Stimulated activated memory B cell treated with anti-CD40 and anti-IgM and Interleukin-4, amounts not matched to agents 10 μg/mL and 1 μg/mL and 100 μg/mL, for 72 hours (primary cell): ENCODE measurements at regions not wholly inside any gene's neighbourhood (a gene's known extent, or its start where the extent isn't known, plus 50 kb on each side); places are given as distances from the start of the nearest gene placed in this dataset.
A peak's percentile ranks its signal among the peaks of the same experiment; 100 is the strongest.

ENCODE experiments used
- ATAC-seq: fragments of 150-1000 bp; cut with Tn5 transposase; 2 replicates; pipeline ENCODE4 v1.10.0; 2021
- H3K27ac Mint-ChIP-seq: one replicate; pipeline ENCODE4 v1.8.0; 2022; ENCODE audit warnings: mild to moderate bottlenecking, mixed read lengths
- H3K27me3 Mint-ChIP-seq: one replicate; pipeline ENCODE4 v1.8.0; 2022; ENCODE audit warnings: mixed read lengths
- H3K36me3 Mint-ChIP-seq: one replicate; pipeline ENCODE4 v1.8.0; 2022; ENCODE audit warnings: mixed read lengths
- H3K4me1 Mint-ChIP-seq: one replicate; pipeline ENCODE4 v1.8.0; 2022; ENCODE audit warnings: mixed read lengths
- H3K4me3 Mint-ChIP-seq: one replicate; pipeline ENCODE4 v1.8.0; 2022; ENCODE audit warnings: mild to moderate bottlenecking, moderate library complexity, mixed read lengths
- H3K9me3 Mint-ChIP-seq: one replicate; pipeline ENCODE4 v1.8.0; 2022; ENCODE audit warnings: mixed read lengths

DNA sequence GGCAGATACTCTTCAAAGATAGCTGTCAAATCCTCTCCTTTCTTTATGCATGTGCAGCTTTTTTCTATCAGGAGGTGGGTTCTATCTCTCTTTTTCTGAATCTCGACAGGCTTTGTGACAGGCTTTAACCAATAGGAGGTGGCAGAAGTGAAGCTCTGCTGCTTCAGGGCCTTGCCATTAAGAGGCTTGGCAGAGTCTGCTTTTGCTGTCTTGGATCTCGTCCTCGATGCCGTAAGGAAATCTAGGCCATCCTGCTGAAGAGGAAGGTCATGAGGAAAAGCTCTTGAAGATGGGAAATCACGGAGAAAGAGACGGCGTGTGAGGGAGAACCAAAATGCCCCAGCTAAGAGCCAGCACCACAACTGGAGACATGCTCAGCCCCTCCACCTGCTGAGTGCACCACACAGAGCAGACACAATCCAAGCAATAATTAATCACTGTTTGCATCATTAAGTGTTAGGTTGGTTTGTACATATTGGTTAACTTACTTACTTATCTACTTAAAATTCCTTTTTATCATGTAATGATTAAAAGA, 92.2 kb downstream of the DDIT4L start:
- no peak for ATAC-seq

DNA sequence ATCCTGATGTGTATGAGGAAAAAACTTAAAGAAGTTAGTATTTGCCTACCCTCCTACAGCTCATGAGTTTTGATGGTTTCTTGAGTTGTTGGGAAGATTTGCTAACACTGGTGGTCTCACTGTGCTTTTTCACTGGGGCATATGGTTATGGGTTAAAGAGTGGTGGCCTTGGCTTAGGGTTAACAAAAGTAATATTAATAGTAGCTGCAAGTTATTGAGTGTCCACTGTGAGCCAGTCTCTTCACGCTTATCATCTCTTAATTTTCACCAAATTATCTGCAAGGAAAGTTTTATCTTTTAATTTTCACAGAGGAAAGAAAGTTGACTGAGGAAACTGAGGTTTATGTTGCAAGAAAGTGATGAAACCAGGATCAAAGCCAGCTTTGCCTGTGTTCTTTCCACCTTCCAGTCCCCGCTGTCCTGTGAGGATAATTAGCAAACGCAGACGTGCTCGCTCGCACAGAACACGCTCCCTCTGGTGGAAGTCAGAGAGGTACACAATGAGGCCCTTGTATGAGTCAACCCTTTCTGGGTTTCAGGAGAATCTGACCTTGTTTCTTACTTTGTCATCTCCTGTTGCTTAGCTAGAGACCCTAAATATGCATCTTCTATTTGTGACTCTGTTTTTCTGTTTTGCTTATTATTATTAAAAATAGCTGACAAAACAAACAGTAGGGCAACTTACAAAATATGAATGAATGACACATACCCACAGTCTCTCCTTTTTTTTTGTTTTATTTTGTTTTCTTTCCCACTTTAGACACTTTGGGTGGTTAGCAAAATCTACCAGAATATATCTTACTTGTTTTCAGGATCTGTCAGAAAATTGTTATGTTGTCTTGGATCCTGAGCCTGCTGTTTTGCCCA, 94.3 kb downstream of the DDIT4L start:
- Mint-ChIP-seq H3K27ac (no peak overlapping the region), H3K4me1 (peaks cover 49% of the 10 kb centered on the region), H3K9me3 (no peaks in the 10 kb centered on the region), H3K27me3 (no peaks in the 10 kb centered on the region), H3K36me3 (no peaks in the 10 kb centered on the region), H3K4me3 (peak overlapping the region; percentile 15)
- peak; percentile 78 for ATAC-seq

More for the DNA sequence above, 92.2 kb downstream of the DDIT4L start:
- Mint-ChIP-seq H3K27me3 (no peaks in the 10 kb centered on the region), H3K36me3 (no peaks in the 10 kb centered on the region), H3K4me3 (no peak overlapping the region), H3K9me3 (no peaks in the 10 kb centered on the region), H3K4me1 (peaks cover 52% of the 10 kb centered on the region), H3K27ac (no peak overlapping the region)

DNA sequence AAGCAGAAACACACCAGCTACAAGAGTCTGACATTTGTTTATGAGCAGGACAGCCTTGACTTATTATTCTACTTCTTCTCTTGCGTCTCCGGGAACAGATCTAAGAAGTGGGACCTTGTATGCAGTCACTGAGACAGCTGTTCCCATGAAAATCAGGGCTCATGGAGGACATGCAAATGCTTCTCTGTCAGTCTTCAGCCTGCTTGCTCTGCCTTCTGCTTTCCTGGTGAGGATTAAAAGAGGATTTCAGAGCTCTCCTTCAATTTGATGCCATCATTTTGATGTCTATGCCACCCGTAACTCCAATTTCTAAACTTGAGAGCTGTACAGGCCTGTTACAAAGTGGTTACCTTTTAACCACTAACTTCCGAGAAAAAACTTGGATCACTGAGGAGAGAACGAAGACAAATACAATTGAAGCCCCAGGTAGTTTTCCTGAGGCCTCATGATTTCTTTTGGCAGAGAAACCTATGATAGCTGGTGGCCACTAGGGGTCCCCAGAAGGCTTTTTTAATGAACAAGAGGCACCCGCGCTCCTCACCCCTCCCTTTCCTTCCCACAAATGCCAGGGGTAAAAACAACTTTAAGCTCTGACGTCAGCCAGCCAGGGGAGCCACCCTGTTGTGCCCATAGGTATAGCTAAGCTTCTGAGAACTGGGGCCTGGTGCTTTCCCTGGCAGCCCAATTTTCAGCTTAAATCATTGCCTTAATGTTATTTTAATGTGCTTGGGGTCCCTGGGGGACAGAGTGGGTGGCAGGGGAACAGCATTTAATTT, 97.0 kb downstream of the DDIT4L start:
- peak overlapping the region; percentile 35 for H3K27ac Mint-ChIP-seq
- H3K27me3 Mint-ChIP-seq, result no peaks in the 10 kb centered on the region
- H3K4me3 Mint-ChIP-seq, result no peak overlapping the region
- H3K4me1 Mint-ChIP-seq, result peaks cover 33% of the 10 kb centered on the region
- no peaks in the 10 kb centered on the region for H3K9me3 Mint-ChIP-seq
- no peaks in the 10 kb centered on the region for H3K36me3 Mint-ChIP-seq
- peak; percentile 99 for ATAC-seq

GRCh38 chr4:100087743-100088142, 102.5 kb downstream of the DDIT4L start:
- ATAC-seq, result no peak
- no peaks in the 10 kb centered on the region for H3K36me3 Mint-ChIP-seq
- no peak overlapping the region for H3K27ac Mint-ChIP-seq
- H3K9me3 Mint-ChIP-seq, result no peaks in the 10 kb centered on the region
- H3K4me3 Mint-ChIP-seq, result no peak overlapping the region
- peaks cover 5% of the 10 kb centered on the region for H3K4me1 Mint-ChIP-seq
- no peaks in the 10 kb centered on the region for H3K27me3 Mint-ChIP-seq

DNA sequence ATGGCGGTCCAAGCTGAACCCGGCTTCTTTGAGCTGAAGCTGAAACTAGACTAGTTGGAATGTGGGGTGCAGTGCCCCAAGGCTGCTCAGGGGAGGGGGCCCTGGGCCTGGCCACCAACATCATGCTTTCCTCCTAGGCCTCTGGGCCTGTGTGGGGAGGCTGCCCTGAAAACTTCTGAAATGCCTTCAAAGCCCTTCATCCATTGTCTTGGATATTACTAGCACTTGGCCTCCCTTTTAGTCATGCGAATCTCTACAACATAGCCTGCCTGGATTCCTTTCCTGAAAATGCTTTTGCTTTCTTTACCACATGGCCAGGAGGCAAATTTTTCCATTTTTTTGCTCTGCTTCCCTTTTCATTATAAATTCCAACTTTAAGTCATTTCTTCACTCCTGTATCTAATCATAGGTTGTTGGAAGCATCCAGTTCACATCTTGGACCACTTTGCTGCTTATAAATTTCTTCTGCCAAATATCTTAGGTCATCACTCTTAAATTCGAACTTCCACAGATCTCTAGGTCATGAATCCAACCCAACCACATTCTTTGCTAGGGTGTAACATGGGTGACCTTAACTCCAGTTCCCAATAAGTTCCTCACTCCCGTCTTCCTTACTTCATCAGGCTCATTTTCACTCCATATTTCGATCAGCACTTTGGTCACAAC, 103.4 kb downstream of the DDIT4L start:
- H3K27ac Mint-ChIP-seq, result no peak overlapping the region
- peaks cover 5% of the 10 kb centered on the region for H3K4me1 Mint-ChIP-seq
- no peaks in the 10 kb centered on the region for H3K27me3 Mint-ChIP-seq
- H3K36me3 Mint-ChIP-seq, result no peaks in the 10 kb centered on the region
- H3K9me3 Mint-ChIP-seq, result no peaks in the 10 kb centered on the region
- H3K4me3 Mint-ChIP-seq, result no peak overlapping the region
- no peak for ATAC-seq

DNA sequence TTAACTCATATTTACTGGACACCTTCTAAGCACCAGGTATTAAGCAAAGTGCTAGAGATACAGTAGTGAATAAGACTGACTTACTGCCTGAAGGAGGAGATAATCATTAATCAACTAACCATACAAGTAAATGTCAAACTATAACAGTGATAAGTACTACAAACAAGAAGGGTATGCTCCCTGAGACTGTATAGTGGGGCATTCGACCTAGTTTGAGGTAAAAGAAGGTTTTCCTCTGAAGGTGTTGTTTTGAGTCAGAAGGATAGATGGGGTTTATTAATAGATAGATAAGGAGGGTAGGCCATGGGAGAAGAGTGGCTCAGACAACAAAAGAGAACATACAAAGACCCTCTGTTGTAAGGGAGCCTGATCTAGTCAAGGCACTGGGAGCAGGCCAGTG, 105.4 kb downstream of the DDIT4L start:
- no peak overlapping the region for H3K4me3 Mint-ChIP-seq
- H3K27me3 Mint-ChIP-seq, result peaks cover 5% of the 10 kb centered on the region
- peaks cover 5% of the 10 kb centered on the region for H3K4me1 Mint-ChIP-seq
- H3K27ac Mint-ChIP-seq, result no peak overlapping the region
- no peak for ATAC-seq
- H3K36me3 Mint-ChIP-seq, result no peaks in the 10 kb centered on the region
- no peaks in the 10 kb centered on the region for H3K9me3 Mint-ChIP-seq

DNA sequence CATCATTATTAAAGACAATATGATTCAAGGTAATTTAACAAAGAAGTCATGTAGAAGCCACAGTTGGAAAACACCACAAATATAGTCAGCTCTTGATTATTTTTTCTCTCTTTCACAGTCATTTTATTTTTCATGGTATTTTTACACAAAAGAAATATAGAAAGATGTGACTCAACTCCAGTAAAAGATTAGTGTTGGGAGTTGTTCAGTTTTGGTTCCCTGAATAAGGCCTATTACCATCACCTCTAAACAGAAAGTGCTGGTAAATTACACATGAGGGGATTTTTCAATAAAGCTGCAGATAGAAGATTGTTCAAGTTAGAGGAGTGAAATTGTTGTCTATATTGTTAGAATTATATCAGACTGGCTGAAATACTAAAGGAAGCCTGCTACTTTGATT, 107.0 kb downstream of the DDIT4L start:
- Mint-ChIP-seq H3K27ac (no peak overlapping the region), H3K4me1 (peaks cover 13% of the 10 kb centered on the region), H3K27me3 (peaks cover 13% of the 10 kb centered on the region), H3K36me3 (no peaks in the 10 kb centered on the region), H3K4me3 (no peak overlapping the region), H3K9me3 (no peaks in the 10 kb centered on the region)
- no peak for ATAC-seq

GRCh38 chr4:100082852-100083251, 107.4 kb downstream of the DDIT4L start:
- Mint-ChIP-seq H3K9me3 (no peaks in the 10 kb centered on the region), H3K27ac (no peak overlapping the region), H3K36me3 (no peaks in the 10 kb centered on the region), H3K27me3 (peaks cover 13% of the 10 kb centered on the region), H3K4me3 (no peak overlapping the region), H3K4me1 (peaks cover 13% of the 10 kb centered on the region)
- ATAC-seq, result peak; percentile 40

- Mint-ChIP-seq H3K36me3 (no peaks in the 10 kb centered on the region), H3K4me1 (peaks cover 13% of the 10 kb centered on the region), H3K9me3 (no peaks in the 10 kb centered on the region), H3K27ac (no peak overlapping the region), H3K27me3 (peaks cover 13% of the 10 kb centered on the region), H3K4me3 (no peak overlapping the region)
- ATAC-seq, result no peak
Measured at GRCh38 chr4:100081491-100081890, 108.8 kb downstream of the DDIT4L start.

GRCh38 chr4:100079264-100079663, 111.0 kb downstream of the DDIT4L start:
- Mint-ChIP-seq H3K4me1 (peaks cover 8% of the 10 kb centered on the region), H3K9me3 (no peaks in the 10 kb centered on the region), H3K27ac (no peak overlapping the region), H3K27me3 (peaks cover 13% of the 10 kb centered on the region), H3K36me3 (no peaks in the 10 kb centered on the region), H3K4me3 (no peak overlapping the region)
- ATAC-seq, result no peak

DNA sequence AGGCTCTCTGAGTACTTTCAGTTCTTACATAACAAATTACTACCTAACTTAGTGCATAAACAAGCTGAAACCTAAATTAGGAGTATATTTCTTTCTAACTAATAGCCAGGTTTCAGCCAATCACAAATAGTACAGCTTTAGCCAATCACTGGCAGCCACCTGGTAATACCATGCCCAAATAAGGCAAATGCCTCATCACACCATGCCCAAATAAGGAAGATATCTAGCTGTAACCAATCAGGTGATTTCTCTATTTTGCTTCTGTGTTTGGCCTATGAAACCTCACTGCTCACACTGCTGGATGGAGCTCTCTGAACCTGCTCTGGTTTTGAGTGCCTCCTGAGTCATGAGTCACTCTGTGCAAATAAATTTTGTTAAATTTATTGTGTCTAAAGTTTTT, 113.5 kb downstream of the DDIT4L start:
- peaks cover 8% of the 10 kb centered on the region for H3K4me1 Mint-ChIP-seq
- H3K27me3 Mint-ChIP-seq, result peaks cover 13% of the 10 kb centered on the region
- H3K36me3 Mint-ChIP-seq, result no peaks in the 10 kb centered on the region
- H3K9me3 Mint-ChIP-seq, result no peaks in the 10 kb centered on the region
- no peak overlapping the region for H3K27ac Mint-ChIP-seq
- H3K4me3 Mint-ChIP-seq, result no peak overlapping the region
- no peak for ATAC-seq

DNA sequence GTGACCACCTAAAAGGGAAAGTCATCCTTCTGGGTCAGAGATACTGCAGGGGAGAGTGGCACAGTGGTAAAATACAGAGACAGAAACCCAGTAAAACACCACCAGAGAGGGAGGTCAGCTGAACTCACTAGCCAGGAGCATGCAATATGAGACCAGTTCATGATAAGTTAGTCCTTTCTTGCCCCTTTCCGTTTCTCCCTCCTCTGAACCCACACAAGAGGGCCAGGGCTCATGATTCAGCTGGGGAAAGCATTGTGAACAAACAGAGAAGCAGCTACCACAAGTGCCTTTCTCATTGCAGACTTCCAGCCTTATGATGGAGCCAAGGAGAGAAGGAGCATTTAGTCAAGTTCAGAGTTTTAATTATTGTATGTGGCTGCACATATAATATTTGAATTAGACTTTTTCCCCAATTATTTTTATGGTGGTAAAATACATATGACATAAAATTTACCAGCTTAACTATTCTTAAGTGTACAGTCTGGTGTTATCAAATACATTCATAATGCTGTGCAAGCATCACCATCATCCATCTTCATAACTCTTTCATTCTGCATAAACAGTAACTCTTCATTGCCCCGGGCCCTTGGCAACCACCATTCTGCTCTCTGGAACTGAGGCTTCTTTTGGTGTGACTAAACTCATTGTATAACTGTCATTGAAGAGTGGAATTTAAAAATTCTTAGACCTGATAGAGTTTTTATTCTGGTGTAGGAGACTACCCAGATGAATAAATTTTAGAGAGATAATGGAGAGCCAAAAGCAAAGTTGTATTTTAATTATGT, 114.6 kb downstream of the DDIT4L start:
- Mint-ChIP-seq H3K27me3 (peaks cover 13% of the 10 kb centered on the region), H3K4me3 (no peak overlapping the region), H3K4me1 (peaks cover 8% of the 10 kb centered on the region), H3K27ac (no peak overlapping the region), H3K9me3 (no peaks in the 10 kb centered on the region), H3K36me3 (no peaks in the 10 kb centered on the region)
- ATAC-seq, result no peak

DNA sequence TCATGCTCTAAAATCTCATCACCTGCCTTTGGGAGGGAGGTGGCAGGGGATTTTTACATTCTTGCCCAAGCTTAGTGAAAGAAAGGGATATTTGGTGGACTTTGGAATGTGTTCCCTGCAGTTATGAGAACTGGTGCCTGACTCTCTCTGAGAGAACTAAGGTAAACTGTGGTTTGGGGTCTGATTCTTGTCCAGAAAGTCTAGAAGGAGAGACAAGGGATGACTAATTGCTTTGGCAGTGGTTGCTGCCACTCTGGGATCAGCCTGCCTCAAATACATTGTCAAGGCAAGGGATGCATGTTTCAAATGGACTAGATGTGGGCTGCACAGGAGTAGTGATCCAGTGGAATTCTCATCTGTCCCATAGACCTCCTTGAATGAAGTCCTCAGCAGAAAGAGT, 115.2 kb downstream of the DDIT4L start:
- Mint-ChIP-seq H3K27me3 (peaks cover 10% of the 10 kb centered on the region), H3K4me3 (no peak overlapping the region), H3K36me3 (no peaks in the 10 kb centered on the region), H3K4me1 (peaks cover 8% of the 10 kb centered on the region), H3K9me3 (no peaks in the 10 kb centered on the region), H3K27ac (no peak overlapping the region)
- ATAC-seq, result no peak

GRCh38 chr4:100071506-100071905, 118.8 kb downstream of the DDIT4L start:
- Mint-ChIP-seq H3K4me1 (no peaks in the 10 kb centered on the region), H3K36me3 (no peaks in the 10 kb centered on the region), H3K27ac (no peak overlapping the region), H3K4me3 (no peak overlapping the region), H3K9me3 (no peaks in the 10 kb centered on the region), H3K27me3 (no peaks in the 10 kb centered on the region)
- ATAC-seq, result no peak

DNA sequence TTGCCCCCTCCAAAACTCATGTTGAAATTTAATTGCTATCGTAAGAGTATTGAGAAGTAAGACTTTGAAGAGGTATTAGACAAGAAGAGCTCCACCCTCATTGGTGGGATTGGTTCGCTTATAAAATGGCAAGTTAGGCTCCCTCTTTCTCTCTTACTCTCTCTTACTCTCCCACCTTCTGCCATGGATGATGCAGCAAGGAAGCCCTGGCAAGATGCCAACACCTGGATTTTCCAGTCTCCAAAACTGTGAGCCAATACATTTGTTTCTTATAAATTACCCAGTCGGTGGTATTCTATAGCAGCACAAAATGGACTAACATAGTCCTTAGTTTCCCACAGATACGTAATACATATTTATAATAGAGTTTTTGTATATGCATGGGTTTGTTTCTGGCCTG, 119.4 kb downstream of the DDIT4L start:
- Mint-ChIP-seq H3K4me3 (no peak overlapping the region), H3K27ac (no peak overlapping the region), H3K4me1 (no peaks in the 10 kb centered on the region), H3K9me3 (no peaks in the 10 kb centered on the region), H3K27me3 (no peaks in the 10 kb centered on the region), H3K36me3 (no peaks in the 10 kb centered on the region)
- no peak for ATAC-seq
